H1 (cell line): ENCODE measurements at regions not wholly inside any gene's neighbourhood (a gene's known extent, or its start where the extent isn't known, plus 50 kb on each side); places are given as distances from the start of the nearest gene placed in this dataset.

Experiments
- BRCA1 ChIP-seq: IDR thresholded peaks from 2 replicates; pipeline ENCODE4 v1.6.1; 2012; ENCODE audit warnings: low read depth, low read length, improper control_type of control experiment
- CHD2 ChIP-seq: IDR thresholded peaks from 2 replicates; pipeline ENCODE4 v1.6.1; 2012; ENCODE audit warnings: low read length, improper control_type of control experiment
- CHD7 ChIP-seq: fragments of 300-600 bp; sonication (generic); IDR thresholded peaks from 2 replicates; pipeline ENCODE4 v1.7.1; 2012; ENCODE audit warnings: low read length, moderate library complexity, mild to moderate bottlenecking, inconsistent platforms; ENCODE audit not compliant: insufficient replicate concordance
- EGR1 ChIP-seq: IDR thresholded peaks from 2 replicates; pipeline ENCODE4 v1.6.1; 2011; ENCODE audit warnings: low read depth, low read length, borderline replicate concordance
- EP300 ChIP-seq, 2 experiments: IDR thresholded peaks; 1 replicate in 1 of 2; 2 replicates in 1 of 2; pipeline ENCODE4 v1.6.1; 2011 to 2012; ENCODE audit warnings: low read depth in 2 of 2, low read length in 2 of 2, mild to moderate bottlenecking in 2 of 2, borderline replicate concordance in 1 of 2, inconsistent platforms in 1 of 2, moderate library complexity in 1 of 2
- GABPA ChIP-seq: IDR thresholded peaks from 2 replicates; pipeline ENCODE4 v1.6.1; 2011; ENCODE audit warnings: mild to moderate bottlenecking, low read length, moderate library complexity, borderline replicate concordance; ENCODE audit not compliant: insufficient read depth
- KDM1A ChIP-seq: fragments of 200-600, 300-600 bp; sonication (generic); IDR thresholded peaks from 2 replicates; pipeline ENCODE4 v1.7.1; 2016; ENCODE audit warnings: mild to moderate bottlenecking, low read length, borderline replicate concordance
- KDM5A ChIP-seq: fragments of 200-600 bp; IDR thresholded peaks from 2 replicates; pipeline ENCODE4 v1.7.1; 2012; ENCODE audit warnings: mild to moderate bottlenecking, low read length, inconsistent platforms, mixed read lengths
- NRF1 ChIP-seq: IDR thresholded peaks from 2 replicates; pipeline ENCODE4 v1.6.1; 2011; ENCODE audit warnings: mild to moderate bottlenecking, low read depth, low read length, improper control_type of control experiment
- POLR2A ChIP-seq, 2 experiments: IDR thresholded peaks; 1 replicate in 1 of 2; 2 replicates in 1 of 2; pipeline ENCODE4 v1.6.1; 2011; ENCODE audit warnings: low read depth in 2 of 2, low read length in 2 of 2, mild to moderate bottlenecking in 2 of 2; ENCODE audit errors: control extremely low read depth in 1 of 2
- SRF ChIP-seq: IDR thresholded peaks from 2 replicates; pipeline ENCODE4 v1.6.1; 2011; ENCODE audit warnings: mild to moderate bottlenecking, low read depth, low read length, moderate library complexity
- TAF7 ChIP-seq: optimal IDR thresholded peaks from 2 replicates; pipeline ENCODE3; 2011; ENCODE audit warnings: low read depth, mild to moderate bottlenecking, inconsistent platforms, low read length, moderate library complexity, borderline replicate concordance
- TBP ChIP-seq: IDR thresholded peaks from 2 replicates; pipeline ENCODE4 v1.6.1; 2011; ENCODE audit warnings: low read depth, low read length, improper control_type of control experiment
- ZNF274 ChIP-seq: IDR thresholded peaks from 2 replicates; pipeline ENCODE4 v1.7.0; 2012; ENCODE audit warnings: low read length, borderline replicate concordance; ENCODE audit errors: extremely low read depth

- TF ChIP-seq CHD7 (no peak), TBP (no peak), GABPA (no peak), SRF (no peak), POLR2A (IDR thresholded peaks at IDR 0.05; ENCODE audit: control extremely low read depth in 1 of 2, low read depth in 2 of 2, low read length in 2 of 2) (no peak), TAF7 (no peak), BRCA1 (no peak), NRF1 (no peak), KDM5A (no peak), EGR1 (no peak), CHD2 (no peak), KDM1A (no peak), EP300 (IDR thresholded peaks at IDR 0.05; ENCODE audit: borderline replicate concordance in 1 of 2, low read depth in 2 of 2, low read length in 2 of 2) (no peak), ZNF274 (no peak)
Measured at GRCh38 chr5:114255260-114255659, 106.6 kb upstream of the KCNN2 start (continued).
